GM18517 (cell line): ENCODE measurements at regions not wholly inside any gene's neighbourhood (a gene's known extent, or its start where the extent isn't known, plus 50 kb on each side); places are given as distances from the start of the nearest gene placed in this dataset.
"Not testable (repeated sequence)": the region's sequence is repeated elsewhere in the genome, so short reads cannot be mapped to it uniquely, and the experiment has no call there.

Experiments used
- ATAC-seq: cut with Tn5 transposase; IDR thresholded peaks from one replicate; pipeline ENCODE4 v1.9.1; 2021; ENCODE audit warnings: mild to moderate bottlenecking, moderate library complexity; ENCODE audit not compliant: unreplicated experiment

GRCh38 chr5:108472237-108472636 is 90.3 kb upstream of the FBXL17 start:
- no peak for ATAC-seq

GRCh38 chr5:108467563-108467962 is 85.7 kb upstream of the FBXL17 start:
- no peak for ATAC-seq

GRCh38 chr5:108461628-108462367 is 79.9 kb upstream of the FBXL17 start:
- no peak for ATAC-seq

GRCh38 chr5:108459769-108460168 is 77.9 kb upstream of the FBXL17 start:
- ATAC-seq, result no peak

- ATAC-seq, result no peak
Observed at GRCh38 chr5:108451269-108451668, 69.4 kb upstream of the FBXL17 start.

GRCh38 chr5:108444130-108444529 is 62.2 kb upstream of the FBXL17 start:
- ATAC-seq, result not testable (repeated sequence)

GRCh38 chr5:108442063-108442651 is 60.3 kb upstream of the FBXL17 start:
- ATAC-seq, result not testable (repeated sequence)

- no peak for ATAC-seq
Observed at GRCh38 chr5:108437425-108437824, 55.5 kb upstream of the FBXL17 start.

GRCh38 chr5:108436696-108437095 is 54.8 kb upstream of the FBXL17 start:
- ATAC-seq, result no peak

GRCh38 chr5:108433600-108433999 is 51.7 kb upstream of the FBXL17 start:
- no peak for ATAC-seq

- no peak for ATAC-seq
Observed at GRCh38 chr5:108432024-108432423, 50.1 kb upstream of the FBXL17 start.
